ENCODE measurements at regions not wholly inside any gene's neighbourhood (a gene's known extent, or its start where the extent isn't known, plus 50 kb on each side); places are given as distances from the start of the nearest gene placed in this dataset.

- TF ChIP-seq CTCF (IDR thresholded peaks at IDR 0.05; ENCODE audit: low read depth, low read length, poor library complexity, severe bottlenecking) (no peak), EZH2phosphoT487 (IDR thresholded peaks at IDR 0.05; ENCODE audit: borderline replicate concordance, low read length) (no peak)
Measured at GRCh38 chr7:91436655-91437054, 172.4 kb downstream of the FZD1 start.

All from DOHH2 (cell line).